HepG2 (cell line): ENCODE measurements at regions not wholly inside any gene's neighbourhood (a gene's known extent, or its start where the extent isn't known, plus 50 kb on each side); places are given as distances from the start of the nearest gene placed in this dataset.

Experiments used
- BRCA1 ChIP-seq: sonication (generic); formaldehyde crosslinking; IDR thresholded peaks from 2 replicates; pipeline ENCODE4 v1.4.0; 2020; ENCODE audit warnings: missing genetic modification reagents
- CEBPG ChIP-seq: IDR thresholded peaks from 2 replicates; pipeline ENCODE4 v1.6.1; 2016
- FOXA1 ChIP-seq, 2 experiments: fragments of 450-650 bp in 1 of 2; sonication (generic) in 1 of 2; formaldehyde crosslinking in 1 of 2; IDR thresholded peaks; 2 replicates each; pipeline versions ENCODE4 v1.4.0 to v1.6.1; 2016 to 2020; ENCODE audit warnings: missing genetic modification reagents in 1 of 2
- ISX ChIP-seq: sonication (generic); formaldehyde crosslinking; conservative IDR thresholded peaks from 2 replicates; pipeline ENCODE4 v1.5.0; 2020; ENCODE audit warnings: missing genetic modification reagents
- MED8 ChIP-seq: sonication (generic); formaldehyde crosslinking; IDR thresholded peaks from 2 replicates; pipeline ENCODE4 v1.8.1; 2023; ENCODE audit warnings: mild to moderate bottlenecking, missing genetic modification reagents; ENCODE audit not compliant: insufficient replicate concordance
- MEIS1 ChIP-seq: sonication (generic); formaldehyde crosslinking; IDR thresholded peaks from 2 replicates; pipeline ENCODE4 v1.9.0; 2021; ENCODE audit warnings: mild to moderate bottlenecking, missing genetic modification reagents, moderate library complexity, borderline replicate concordance
- MIER3 ChIP-seq: IDR thresholded peaks from 2 replicates; pipeline ENCODE4 v1.6.1; 2016; ENCODE audit warnings: missing compliant biosample characterization, borderline replicate concordance
- NFIB ChIP-seq: sonication (generic); formaldehyde crosslinking; IDR thresholded peaks from 2 replicates; pipeline ENCODE4 v1.9.0; 2021; ENCODE audit warnings: missing genetic modification reagents, mild to moderate bottlenecking, borderline replicate concordance
- PRDM4 ChIP-seq: sonication (generic); formaldehyde crosslinking; IDR thresholded peaks from 2 replicates; pipeline ENCODE4 v1.9.0; 2021; ENCODE audit warnings: missing genetic modification reagents, borderline replicate concordance
- TAF15 ChIP-seq: fragments of 200-400 bp; formaldehyde crosslinking; IDR thresholded peaks from one replicate; pipeline ENCODE4 v1.6.1; 2018; ENCODE audit warnings: mild to moderate bottlenecking, low read depth, low read length; ENCODE audit not compliant: poor library complexity, severe bottlenecking
- WIZ ChIP-seq: sonication (generic); formaldehyde crosslinking; IDR thresholded peaks from 2 replicates; pipeline ENCODE4 v1.5.1; 2020; ENCODE audit warnings: mild to moderate bottlenecking, missing genetic modification reagents
- ZBTB37 ChIP-seq: sonication (generic); formaldehyde crosslinking; IDR thresholded peaks from 2 replicates; pipeline ENCODE4 v1.4.0; 2020; ENCODE audit warnings: mild to moderate bottlenecking, missing genetic modification reagents
- ZFAT ChIP-seq: sonication (generic); formaldehyde crosslinking; conservative IDR thresholded peaks from 2 replicates; pipeline ENCODE4 v1.8.1; 2023; ENCODE audit warnings: missing genetic modification reagents, inconsistent platforms
- ZNF281 ChIP-seq: sonication (generic); formaldehyde crosslinking; IDR thresholded peaks from 2 replicates; pipeline ENCODE4 v1.4.0; 2020; ENCODE audit warnings: missing genetic modification reagents, borderline replicate concordance
- ZNF431 ChIP-seq: sonication (generic); formaldehyde crosslinking; IDR thresholded peaks from 2 replicates; pipeline ENCODE4 v1.9.0; 2022; ENCODE audit warnings: missing genetic modification reagents, low read depth, mild to moderate bottlenecking, borderline replicate concordance
- ZNF556 ChIP-seq: sonication (generic); formaldehyde crosslinking; IDR thresholded peaks from 2 replicates; pipeline ENCODE4 v1.4.0; 2020; ENCODE audit warnings: mild to moderate bottlenecking, missing genetic modification reagents, borderline replicate concordance
- TF ChIP-seq, protein P1 (sequence below): IDR thresholded peaks from 2 replicates; pipeline ENCODE4 v1.6.1; 2016; ENCODE audit warnings: mild to moderate bottlenecking, missing biosample characterization, missing genetic modification reagents

GRCh38 chr6:137802408-137803182, 64.5 kb upstream of the TNFAIP3 start (continued):
- TF ChIP-seq PRDM4 (CRISPR knock-in tag) = no peak
- TF ChIP-seq ZBTB37 (CRISPR knock-in tag) = no peak
- TF ChIP-seq BRCA1 (CRISPR knock-in tag) = no peak
- no peak for TF ChIP-seq NFIB (CRISPR knock-in tag)
- TF ChIP-seq ZFAT = no peak
- TF ChIP-seq TAF15 = no peak
- TF ChIP-seq ZNF431 (CRISPR knock-in tag) = no peak
- no peak for TF ChIP-seq FOXA1 (IDR thresholded peaks at IDR 0.05)
- TF ChIP-seq FOXA1 (CRISPR knock-in tag; IDR thresholded peaks at IDR 0.05) = peak; percentile 51
- no peak for TF ChIP-seq ZNF281 (CRISPR knock-in tag)
- TF ChIP-seq MEIS1 (CRISPR knock-in tag) = no peak; the same call in 1 of the 2 replicates
- no peak; the same call in 1 of the 2 replicates for TF ChIP-seq ZNF556
- no peak for TF ChIP-seq ISX (CRISPR knock-in tag)
- TF ChIP-seq MED8 (CRISPR knock-in tag) = no peak
- no peak for TF ChIP-seq CEBPG (CRISPR knock-in tag)
- TF ChIP-seq, protein P1, sequence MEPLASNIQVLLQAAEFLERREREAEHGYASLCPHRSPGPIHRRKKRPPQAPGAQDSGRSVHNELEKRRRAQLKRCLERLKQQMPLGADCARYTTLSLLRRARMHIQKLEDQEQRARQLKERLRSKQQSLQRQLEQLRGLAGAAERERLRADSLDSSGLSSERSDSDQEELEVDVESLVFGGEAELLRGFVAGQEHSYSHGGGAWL (CRISPR knock-in tag) = no peak
- no peak for TF ChIP-seq WIZ (CRISPR knock-in tag)
- TF ChIP-seq MIER3 = no peak
